ENCODE measurements at regions not wholly inside any gene's neighbourhood (a gene's known extent, or its start where the extent isn't known, plus 50 kb on each side); places are given as distances from the start of the nearest gene placed in this dataset.

DNA sequence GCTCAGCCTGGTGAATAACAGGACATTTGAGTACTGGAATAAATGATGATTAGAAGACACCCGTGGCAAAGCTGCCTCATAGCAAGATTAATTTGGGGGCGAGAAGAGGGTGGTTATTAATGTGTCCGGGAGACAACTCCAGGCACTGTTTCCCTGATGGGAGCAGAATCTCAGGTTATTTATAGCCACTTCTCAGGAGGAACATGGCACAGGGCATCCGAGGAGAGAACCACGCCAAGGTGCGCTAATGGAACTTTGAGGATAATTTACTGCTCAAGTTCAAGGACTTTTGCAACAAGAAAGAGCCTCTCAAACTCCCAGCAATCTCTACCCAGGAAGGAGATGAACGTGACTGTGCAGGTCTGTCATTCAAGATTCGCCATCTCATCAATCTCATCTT, 362.5 kb upstream of the ERCC4 start:
- Histone ChIP-seq H3K27me3 (no peaks in the 10 kb centered on the region), H3K4me3 (no peak overlapping the region), H3K27ac (no peak overlapping the region), H3K36me3 (no peaks in the 10 kb centered on the region), H3K4me1 (no peaks in the 10 kb centered on the region), H3K9me3 (no peaks in the 10 kb centered on the region), H3K9ac (ENCODE audit: low read depth in 2 of 2, low read length in 2 of 2) (no peak overlapping the region)
- TF ChIP-seq CTCF (IDR thresholded peaks at IDR 0.05) = no peak
- no peak for DNase-seq
- intact Hi-C loops (cut with DNase I) = no loop called here

DNA sequence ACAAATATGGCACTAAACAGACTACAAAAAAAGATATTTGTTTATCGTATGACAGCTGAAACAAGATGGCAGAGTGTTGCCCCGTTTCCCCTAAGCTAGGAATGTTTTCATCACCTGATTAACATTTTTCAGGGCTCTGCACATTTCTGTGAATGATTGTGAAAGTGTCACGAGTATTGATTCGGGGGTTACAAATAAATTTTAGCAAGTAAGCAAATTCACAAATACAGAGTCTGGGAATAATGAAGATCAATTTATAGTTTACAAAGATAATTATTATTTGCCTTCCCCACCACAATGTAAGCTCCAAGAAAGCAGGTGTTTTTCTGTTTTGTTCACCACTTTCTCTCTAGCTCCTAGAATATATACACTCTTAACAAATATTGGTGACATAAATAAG, 361.2 kb upstream of the ERCC4 start:
- no peaks in the 10 kb centered on the region for H3K4me1 ChIP-seq
- no peaks in the 10 kb centered on the region for H3K9me3 ChIP-seq
- H3K27me3 ChIP-seq = no peaks in the 10 kb centered on the region
- DNase-seq = no peak
- H3K27ac ChIP-seq = no peak overlapping the region
- no peak overlapping the region for H3K9ac ChIP-seq (ENCODE audit: low read depth in 2 of 2, low read length in 2 of 2)
- no peak overlapping the region for H3K4me3 ChIP-seq
- no peaks in the 10 kb centered on the region for H3K36me3 ChIP-seq
- intact Hi-C loops (cut with DNase I) = no loop called here
- TF ChIP-seq CTCF (IDR thresholded peaks at IDR 0.05) = no peak

DNA sequence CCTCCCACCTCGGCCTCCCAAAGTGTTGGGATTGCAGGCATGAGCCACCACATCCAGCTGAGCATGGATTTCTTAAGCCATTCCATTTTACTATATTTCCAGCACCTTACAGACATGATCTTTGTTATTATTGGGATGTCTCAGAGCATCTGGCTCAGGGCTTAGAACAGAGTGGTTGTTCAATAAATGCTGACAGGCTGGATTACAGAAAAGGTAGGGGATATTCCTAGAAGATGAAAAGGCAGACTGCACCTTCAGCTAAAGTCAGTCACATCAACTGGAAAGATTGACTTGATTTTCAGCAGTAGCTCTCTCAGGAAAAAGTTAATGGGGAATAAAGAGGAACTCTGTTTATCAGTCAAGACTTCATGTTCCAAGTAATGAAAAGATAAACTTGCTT, 360.3 kb upstream of the ERCC4 start:
- Histone ChIP-seq H3K9me3 (no peaks in the 10 kb centered on the region), H3K27ac (no peak overlapping the region), H3K27me3 (no peaks in the 10 kb centered on the region), H3K36me3 (no peaks in the 10 kb centered on the region), H3K9ac (ENCODE audit: low read depth in 2 of 2, low read length in 2 of 2) (no peak overlapping the region), H3K4me1 (no peaks in the 10 kb centered on the region), H3K4me3 (no peak overlapping the region)
- intact Hi-C loops (cut with DNase I) = no loop called here
- TF ChIP-seq CTCF (IDR thresholded peaks at IDR 0.05) = no peak
- no peak for DNase-seq

- Histone ChIP-seq H3K9ac (ENCODE audit: low read depth in 2 of 2, low read length in 2 of 2) (no peak overlapping the region), H3K9me3 (no peaks in the 10 kb centered on the region), H3K36me3 (no peaks in the 10 kb centered on the region), H3K4me1 (no peaks in the 10 kb centered on the region), H3K4me3 (no peak overlapping the region), H3K27me3 (no peaks in the 10 kb centered on the region), H3K27ac (no peak overlapping the region)
- no peak for DNase-seq
- TF ChIP-seq CTCF (IDR thresholded peaks at IDR 0.05) = no peak
- intact Hi-C loops (cut with DNase I) = no loop called here
Measured at GRCh38 chr16:13560151-13560550, 359.8 kb upstream of the ERCC4 start.

- no peak overlapping the region for H3K27ac ChIP-seq
- DNase-seq = no peak
- no peaks in the 10 kb centered on the region for H3K36me3 ChIP-seq
- TF ChIP-seq CTCF (IDR thresholded peaks at IDR 0.05) = no peak
- intact Hi-C loops (cut with DNase I) = no loop called here
- H3K27me3 ChIP-seq = no peaks in the 10 kb centered on the region
- H3K9me3 ChIP-seq = no peaks in the 10 kb centered on the region
- H3K4me3 ChIP-seq = no peak overlapping the region
- no peaks in the 10 kb centered on the region for H3K4me1 ChIP-seq
- H3K9ac ChIP-seq (ENCODE audit: low read depth in 2 of 2, low read length in 2 of 2) = no peak overlapping the region
Measured at GRCh38 chr16:13561291-13562070, 358.5 kb upstream of the ERCC4 start.
